Smooth muscle cell (in vitro differentiated cells): ENCODE measurements at regions not wholly inside any gene's neighbourhood (a gene's known extent, or its start where the extent isn't known, plus 50 kb on each side); places are given as distances from the start of the nearest gene placed in this dataset.

Experiments
- DNase-seq: peaks from one replicate; lab custom pipeline; 2025; ENCODE audit not compliant: unreplicated experiment; lab: John Stamatoyannopoulos, UW
- H2AFZ ChIP-seq: fragments of 200-600 bp; sonication (generic); 2 replicates; pipeline ENCODE4 v1.6.0; 2016; ENCODE audit warnings: antibody characterized with exemption, low read depth, mild to moderate bottlenecking
- H3F3A ChIP-seq: fragments of 200-600 bp; sonication (generic); 2 replicates; pipeline ENCODE4 v1.6.0; 2017; ENCODE audit warnings: antibody characterized with exemption, low read depth
- H3K27ac ChIP-seq: fragments of 200-600 bp; sonication (generic); 2 replicates; pipeline ENCODE4 v1.5.1; 2016; ENCODE audit warnings: low read depth, mild to moderate bottlenecking
- H3K27me3 ChIP-seq: fragments of 200-600 bp; sonication (generic); 2 replicates; pipeline ENCODE4 v1.6.1; 2016; ENCODE audit warnings: low read depth, mild to moderate bottlenecking
- H3K36me3 ChIP-seq: fragments of 200-600 bp; sonication (generic); 2 replicates; pipeline ENCODE4 v1.5.1; 2016; ENCODE audit warnings: low read depth
- H3K4me1 ChIP-seq: fragments of 200-600 bp; sonication (generic); 2 replicates; pipeline ENCODE4 v1.5.1; 2016; ENCODE audit warnings: low read depth
- H3K4me2 ChIP-seq: fragments of 200-600 bp; sonication (generic); 2 replicates; pipeline ENCODE4 v1.6.0; 2016; ENCODE audit warnings: mild to moderate bottlenecking
- H3K4me3 ChIP-seq: fragments of 200-600 bp; sonication (generic); 2 replicates; pipeline ENCODE4 v1.5.1; 2016; ENCODE audit warnings: mild to moderate bottlenecking
- H3K79me2 ChIP-seq: fragments of 200-600 bp; sonication (generic); 2 replicates; pipeline ENCODE4 v1.6.0; 2016; ENCODE audit warnings: low read depth, mild to moderate bottlenecking
- H3K9ac ChIP-seq: fragments of 200-600 bp; sonication (generic); 2 replicates; pipeline ENCODE4 v1.6.0; 2016; ENCODE audit warnings: low read depth
- H3K9me3 ChIP-seq: fragments of 200-600 bp; sonication (generic); replicated peaks from 2 replicates; pipeline ENCODE4 v1.5.1; 2016; ENCODE audit warnings: low read depth
- H4K20me1 ChIP-seq: fragments of 200-600 bp; sonication (generic); 2 replicates; pipeline ENCODE4 v1.6.0; 2016; ENCODE audit warnings: low read depth
- WGBS: methylation state at CpG from one replicate; pipeline ENCODE4 v1.1.7; 2016; ENCODE audit warnings: low lambda C conversion rate; 5-methylcytosine and 5-hydroxymethylcytosine counted together
- TF ChIP-seq, protein P1 (sequence below): fragments of 200-600 bp; sonication (generic); IDR thresholded peaks from 2 replicates; pipeline ENCODE4 v1.5.1; 2017; ENCODE audit warnings: borderline replicate concordance, mild to moderate bottlenecking, antibody characterized with exemption; ENCODE audit not compliant: insufficient read depth, poor library complexity, severe bottlenecking

DNA sequence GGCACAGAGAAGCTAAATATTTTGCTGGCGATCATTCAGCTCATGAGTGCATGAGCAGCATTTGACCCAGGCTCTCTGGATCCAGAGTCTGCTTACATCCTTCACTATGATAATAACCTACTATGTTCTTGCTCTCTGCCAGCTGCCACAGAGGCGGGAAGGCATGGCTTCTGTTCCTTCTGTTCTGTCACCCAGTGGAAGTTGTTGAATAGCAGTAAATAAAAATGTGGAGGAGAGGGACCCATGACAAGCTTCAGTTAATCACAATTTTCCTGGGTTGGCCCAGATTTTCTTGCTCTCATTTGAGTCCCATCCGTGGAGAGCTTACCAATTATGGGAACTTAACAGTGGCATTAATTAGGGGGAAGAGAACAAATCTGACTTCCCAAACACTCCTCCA is 250.1 kb upstream of the NOCT start:
- H3K4me1 ChIP-seq, result no peaks in the 10 kb centered on the region
- no peaks in the 10 kb centered on the region for H3K27me3 ChIP-seq
- H4K20me1 ChIP-seq, result no peaks in the 10 kb centered on the region
- WGBS, result 89% methylated on average over 3 of the region's 3 CpGs
- H3K4me2 ChIP-seq, result no peak overlapping the region
- TF ChIP-seq, protein P1, sequence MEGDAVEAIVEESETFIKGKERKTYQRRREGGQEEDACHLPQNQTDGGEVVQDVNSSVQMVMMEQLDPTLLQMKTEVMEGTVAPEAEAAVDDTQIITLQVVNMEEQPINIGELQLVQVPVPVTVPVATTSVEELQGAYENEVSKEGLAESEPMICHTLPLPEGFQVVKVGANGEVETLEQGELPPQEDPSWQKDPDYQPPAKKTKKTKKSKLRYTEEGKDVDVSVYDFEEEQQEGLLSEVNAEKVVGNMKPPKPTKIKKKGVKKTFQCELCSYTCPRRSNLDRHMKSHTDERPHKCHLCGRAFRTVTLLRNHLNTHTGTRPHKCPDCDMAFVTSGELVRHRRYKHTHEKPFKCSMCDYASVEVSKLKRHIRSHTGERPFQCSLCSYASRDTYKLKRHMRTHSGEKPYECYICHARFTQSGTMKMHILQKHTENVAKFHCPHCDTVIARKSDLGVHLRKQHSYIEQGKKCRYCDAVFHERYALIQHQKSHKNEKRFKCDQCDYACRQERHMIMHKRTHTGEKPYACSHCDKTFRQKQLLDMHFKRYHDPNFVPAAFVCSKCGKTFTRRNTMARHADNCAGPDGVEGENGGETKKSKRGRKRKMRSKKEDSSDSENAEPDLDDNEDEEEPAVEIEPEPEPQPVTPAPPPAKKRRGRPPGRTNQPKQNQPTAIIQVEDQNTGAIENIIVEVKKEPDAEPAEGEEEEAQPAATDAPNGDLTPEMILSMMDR, result no peak
- no peaks in the 10 kb centered on the region for H3K36me3 ChIP-seq
- H3K27ac ChIP-seq, result no peak overlapping the region
- no peak overlapping the region for H3K9ac ChIP-seq
- no peak overlapping the region for H2AFZ ChIP-seq
- no peaks in the 10 kb centered on the region for H3K79me2 ChIP-seq
- DNase-seq, result no peak
- H3K4me3 ChIP-seq, result no peak overlapping the region
- H3K9me3 ChIP-seq, result no peaks in the 10 kb centered on the region
- no peaks in the 10 kb centered on the region for H3F3A ChIP-seq

DNA sequence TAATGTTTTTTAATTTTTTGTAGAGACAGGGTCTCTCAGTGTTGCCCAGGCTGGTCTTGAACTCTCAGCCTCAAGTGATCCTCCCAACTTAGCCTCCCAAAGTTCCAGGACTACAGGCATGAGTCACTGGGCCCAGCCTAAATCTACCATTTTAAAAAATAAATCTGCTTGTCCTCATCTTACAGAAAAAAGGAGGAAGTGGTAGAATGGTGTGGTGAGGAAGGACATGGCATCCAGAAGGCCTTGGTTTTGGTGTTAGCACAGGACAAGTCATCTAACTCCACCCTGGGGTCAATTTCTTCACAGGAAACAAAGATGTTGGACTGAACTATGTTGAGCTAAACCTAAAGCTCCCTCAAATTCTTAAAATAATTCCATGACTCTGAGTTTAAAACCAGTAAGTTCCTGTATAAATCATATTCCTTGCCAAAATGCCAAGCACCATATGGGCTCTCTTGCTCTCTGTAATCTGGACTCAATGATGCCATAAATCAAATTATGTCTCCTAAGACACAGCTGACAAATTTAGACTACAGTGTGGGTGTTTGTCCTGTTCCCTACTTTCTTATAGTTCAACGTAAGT is 253.9 kb upstream of the NOCT start:
- H3K4me3 ChIP-seq, result no peak overlapping the region
- H3K27me3 ChIP-seq, result no peaks in the 10 kb centered on the region
- TF ChIP-seq, protein P1, result no peak
- H3K4me1 ChIP-seq, result no peaks in the 10 kb centered on the region
- H4K20me1 ChIP-seq, result no peaks in the 10 kb centered on the region
- no peak for DNase-seq
- no peak overlapping the region for H3K9ac ChIP-seq
- no peak overlapping the region for H3K4me2 ChIP-seq
- no peaks in the 10 kb centered on the region for H3K79me2 ChIP-seq
- H3F3A ChIP-seq, result no peaks in the 10 kb centered on the region
- 92% methylated on average over 1 of the region's 1 CpG for WGBS
- H2AFZ ChIP-seq, result no peak overlapping the region
- H3K36me3 ChIP-seq, result no peaks in the 10 kb centered on the region
- no peaks in the 10 kb centered on the region for H3K9me3 ChIP-seq
- no peak overlapping the region for H3K27ac ChIP-seq

DNA sequence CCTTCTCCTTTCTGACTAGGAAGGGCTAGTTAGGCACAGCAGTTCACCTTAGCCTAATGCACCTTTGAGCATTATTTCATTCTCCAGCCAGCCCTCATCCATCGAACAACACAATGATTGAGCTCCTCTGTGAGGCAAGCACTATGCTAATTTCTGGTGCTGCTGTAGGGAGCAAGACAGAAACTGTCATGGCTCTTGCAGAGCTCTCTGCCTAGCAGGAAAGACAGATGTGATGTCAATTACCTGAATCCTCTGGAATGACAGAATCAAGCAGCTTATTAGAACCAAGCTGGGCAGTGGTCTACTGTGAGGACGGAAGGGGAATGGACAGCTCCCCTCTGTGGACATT is 256.1 kb upstream of the NOCT start:
- Histone ChIP-seq H3K4me1 (no peaks in the 10 kb centered on the region), H3K9me3 (no peaks in the 10 kb centered on the region), H3K4me2 (no peak overlapping the region), H3K4me3 (no peak overlapping the region), H3F3A (no peaks in the 10 kb centered on the region), H3K27ac (no peak overlapping the region), H2AFZ (no peak overlapping the region), H3K79me2 (no peaks in the 10 kb centered on the region), H3K9ac (no peak overlapping the region), H3K36me3 (no peaks in the 10 kb centered on the region), H3K27me3 (no peaks in the 10 kb centered on the region), H4K20me1 (no peaks in the 10 kb centered on the region)
- TF ChIP-seq, protein P1, result no peak
- 83% methylated on average over 2 of the region's 2 CpGs for WGBS
- DNase-seq, result no peak

DNA sequence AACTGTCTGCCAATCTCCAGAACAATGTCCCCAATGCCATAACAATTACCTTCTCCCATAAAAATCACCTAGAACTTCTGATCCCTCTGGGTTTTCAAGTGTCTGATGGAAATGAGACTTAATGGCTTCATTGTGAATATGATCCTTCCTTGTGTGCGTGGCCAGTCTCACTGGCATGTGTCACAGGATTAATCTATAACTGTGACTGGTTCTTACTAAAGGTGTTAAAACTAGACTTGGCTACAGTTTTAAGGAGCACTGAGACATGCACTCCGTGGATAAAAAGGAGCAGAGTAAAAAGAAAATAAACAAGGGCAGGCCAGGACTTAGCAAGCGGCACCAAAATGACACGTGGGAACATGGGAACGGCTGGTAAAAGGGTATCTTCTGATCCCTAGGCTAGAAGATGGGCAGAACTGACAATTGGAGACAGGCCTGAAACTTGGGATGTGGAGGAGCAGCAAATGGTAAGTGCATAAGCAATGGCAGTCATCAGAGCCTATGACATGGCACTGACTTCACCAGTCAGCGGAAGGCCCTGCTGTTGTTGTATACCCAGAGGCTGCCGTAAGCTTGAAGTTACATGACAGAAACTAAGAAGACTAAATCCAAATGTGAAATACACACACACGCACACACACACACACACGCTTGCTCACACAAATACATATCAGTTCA is 256.6 kb upstream of the NOCT start:
- Histone ChIP-seq H3K79me2 (no peaks in the 10 kb centered on the region), H3K4me3 (no peak overlapping the region), H3K9ac (no peak overlapping the region), H3K27ac (no peak overlapping the region), H3K27me3 (no peaks in the 10 kb centered on the region), H3K4me2 (no peak overlapping the region), H3K4me1 (no peaks in the 10 kb centered on the region), H3K9me3 (no peaks in the 10 kb centered on the region), H4K20me1 (no peaks in the 10 kb centered on the region), H3F3A (no peaks in the 10 kb centered on the region), H2AFZ (no peak overlapping the region), H3K36me3 (no peaks in the 10 kb centered on the region)
- WGBS, result 94% methylated on average over 9 of the region's 9 CpGs
- no peak for DNase-seq
- TF ChIP-seq, protein P1, result no peak
